HepG2 (cell line): ENCODE measurements at regions not wholly inside any gene's neighbourhood (a gene's known extent, or its start where the extent isn't known, plus 50 kb on each side); places are given as distances from the start of the nearest gene placed in this dataset.

Experiments used
- ATAC-seq: fragments of 200-7000 bp; cut with Tn5 transposase; 3 replicates; pipeline ENCODE4 v1.9.1; 2020; ENCODE audit warnings: mild to moderate bottlenecking, moderate library complexity
- BruUV-seq: library from RNA; stranded (reverse); fragments of 400-500 nt; replicated peaks from 2 replicates; lab custom pipeline; 2021; lab: Mats Ljungman, UMichigan
- CTCF ChIA-PET: fragments of 300-600 bp; formaldehyde crosslinking; extraction: SDS; loops from one replicate; lab custom pipeline; 2021; ENCODE audit warnings: low total read pairs, inconsistent platforms, low intra/inter-chr PET ratio; lab: Yijun Ruan, JAX
- POLR2A ChIA-PET: fragments of 350-600 bp; sonication (Branson Sonifier 250); formaldehyde crosslinking; loops from one replicate; lab custom pipeline; 2020; ENCODE audit warnings: antibody characterized with exemption, inconsistent platforms; lab: Yijun Ruan, JAX
- DNase-seq: peaks from one replicate; pipeline ENCODE4 v3.0.0-alpha.2; 2015; ENCODE audit warnings: low spot score
- FAIRE-seq: peaks from 3 replicates; lab custom pipeline; 2011; peaks lifted over from hg19 to GRCh38; lab: Jason Lieb, UNC
- H2AFZ ChIP-seq: one replicate; pipeline ENCODE4 v1.6.1; 2011; ENCODE audit warnings: low read length, inconsistent platforms
- H3K27ac ChIP-seq: fragments of 300-600 bp; 3 replicates; pipeline ENCODE4 v1.8.0; 2011; ENCODE audit warnings: mixed run types, mild to moderate bottlenecking, mixed read lengths, low read length, inconsistent platforms; ENCODE audit not compliant: insufficient read depth; ENCODE audit errors: extremely low read length
- H3K27me3 ChIP-seq, 2 experiments: fragments of 200-600 bp in 1 of 2; 2 replicates in 1 of 2; 3 replicates in 1 of 2; pipeline versions ENCODE4 v1.6.0 to v1.8.0; 2011; ENCODE audit warnings: low read length in 2 of 2, mild to moderate bottlenecking in 2 of 2, moderate library complexity in 2 of 2, inconsistent platforms in 1 of 2; ENCODE audit not compliant: insufficient read depth in 2 of 2, control insufficient read depth in 1 of 2
- H3K36me3 ChIP-seq, 2 experiments: fragments of 200-600 bp in 1 of 2; replicated peaks in 1 of 2; 2 replicates in 1 of 2; 3 replicates in 1 of 2; pipeline versions ENCODE4 v1.5.1 to v1.8.0; 2011; ENCODE audit warnings: low read length in 2 of 2, inconsistent platforms in 1 of 2; ENCODE audit not compliant: insufficient read depth in 2 of 2, control insufficient read depth in 1 of 2
- H3K4me1 ChIP-seq: 2 replicates; pipeline ENCODE4 v1.5.1; 2012; ENCODE audit warnings: low read length, inconsistent platforms; ENCODE audit not compliant: insufficient read depth
- H3K4me2 ChIP-seq: 2 replicates; pipeline ENCODE4 v1.6.0; 2011; ENCODE audit warnings: low read depth, low read length, inconsistent platforms
- H3K4me3 ChIP-seq, 3 experiments: fragments of 200-600 bp in 1 of 3; sonication (generic), shearing (Covaris generic) in 1 of 3; replicated peaks in 1 of 3; 2 replicates each; pipeline ENCODE4 v1.5.1; 2011 to 2016; ENCODE audit warnings: low read length in 3 of 3, inconsistent platforms in 2 of 3, low read depth in 2 of 3, mild to moderate bottlenecking in 2 of 3, control low read depth in 1 of 3, mixed read lengths in 1 of 3; ENCODE audit not compliant: insufficient read depth in 1 of 3
- H3K79me2 ChIP-seq: one replicate; pipeline ENCODE4 v1.6.1; 2011; ENCODE audit warnings: low read length, inconsistent platforms; ENCODE audit not compliant: insufficient read depth
- H3K9ac ChIP-seq: 2 replicates; pipeline ENCODE4 v1.6.0; 2011; ENCODE audit warnings: mild to moderate bottlenecking, low read depth, low read length, inconsistent platforms; ENCODE audit not compliant: insufficient read depth
- H3K9me3 ChIP-seq: 2 replicates; pipeline ENCODE4 v1.5.1; 2012; ENCODE audit warnings: mild to moderate bottlenecking, low read length
- H4K20me1 ChIP-seq: 2 replicates; pipeline ENCODE4 v1.6.0; 2011; ENCODE audit warnings: inconsistent platforms, mild to moderate bottlenecking, low read length, moderate library complexity; ENCODE audit not compliant: insufficient read depth
- AGO2 ChIP-seq: fragments of 200-400 bp; formaldehyde crosslinking; optimal IDR thresholded peaks from 2 replicates; pipeline ENCODE3; 2017; ENCODE audit warnings: mild to moderate bottlenecking, low read depth, low read length, moderate library complexity
- ATF4 ChIP-seq, 2 experiments: fragments of 450-650 bp in 1 of 2; sonication (generic) in 1 of 2; formaldehyde crosslinking; IDR thresholded peaks; 2 replicates each; pipeline versions ENCODE4 v1.5.0 to v1.8.0; 2020 to 2022; ENCODE audit warnings: mild to moderate bottlenecking in 1 of 2, missing genetic modification reagents in 1 of 2
- BCLAF1 ChIP-seq: fragments of 450-650 bp; IDR thresholded peaks from 2 replicates; pipeline ENCODE4 v1.6.1; 2017; ENCODE audit warnings: mild to moderate bottlenecking
- GATAD2A ChIP-seq: IDR thresholded peaks from 2 replicates; pipeline ENCODE4 v1.6.1; 2016
- HOXA3 ChIP-seq: sonication (generic); formaldehyde crosslinking; IDR thresholded peaks from 2 replicates; pipeline ENCODE4 v1.5.0; 2020; ENCODE audit warnings: missing genetic modification reagents
- MXD3 ChIP-seq: IDR thresholded peaks from 2 replicates; pipeline ENCODE4 v1.6.1; 2016; ENCODE audit warnings: mild to moderate bottlenecking, missing biosample characterization, missing genetic modification reagents
- RAD51 ChIP-seq: fragments of 450-650 bp; IDR thresholded peaks from 2 replicates; pipeline ENCODE4 v1.6.1; 2016; ENCODE audit warnings: borderline replicate concordance
- RFX1 ChIP-seq: fragments of 450-650 bp; IDR thresholded peaks from 2 replicates; pipeline ENCODE4 v1.6.1; 2017
- SRF ChIP-seq: IDR thresholded peaks from 2 replicates; pipeline ENCODE4 v1.6.1; 2011; ENCODE audit warnings: mild to moderate bottlenecking, low read depth, low read length, moderate library complexity
- TFDP2 ChIP-seq: sonication (generic); formaldehyde crosslinking; IDR thresholded peaks from 2 replicates; pipeline ENCODE4 v1.4.0; 2020; ENCODE audit warnings: missing genetic modification reagents
- ZNF124 ChIP-seq: sonication (generic); formaldehyde crosslinking; IDR thresholded peaks from 2 replicates; pipeline ENCODE4 v1.4.0; 2020; ENCODE audit warnings: missing genetic modification reagents
- ZNF224 ChIP-seq: sonication (generic); formaldehyde crosslinking; IDR thresholded peaks from 2 replicates; pipeline ENCODE4 v1.5.0; 2020; ENCODE audit warnings: mild to moderate bottlenecking, missing genetic modification reagents
- ZNF343 ChIP-seq: sonication (generic); formaldehyde crosslinking; IDR thresholded peaks from 2 replicates; pipeline ENCODE4 v1.4.0; 2020; ENCODE audit warnings: mild to moderate bottlenecking, missing genetic modification reagents
- ZNF703 ChIP-seq: sonication (generic); formaldehyde crosslinking; IDR thresholded peaks from 2 replicates; pipeline ENCODE4 v1.5.1; 2020; ENCODE audit warnings: missing genetic modification reagents, mild to moderate bottlenecking, moderate library complexity, borderline replicate concordance
- WGBS: methylation state at CpG from one replicate; pipeline ENCODE4 v1.1.6; 2017; ENCODE audit warnings: low lambda C conversion rate; 5-methylcytosine and 5-hydroxymethylcytosine counted together
- in situ Hi-C: cut with HindIII; loops from 2 replicates; pipeline ENCODE4 v1.10.0; 2017; ENCODE audit warnings: low pct_unique_long_range_greater_than_20kb; ENCODE audit not compliant: extremely low pct_ligation_motif_present
- intact Hi-C: fragments of 100-400 bp; cut with micrococcal nuclease; formaldehyde crosslinking; loops from one replicate; pipeline ENCODE4 v1.10.0; 2022; ENCODE audit not compliant: unreplicated experiment

- DNase-seq (no peak), ATAC-seq (no peak), FAIRE-seq (no peak)
- ChIA-PET POLR2A (no interaction called here), CTCF (no interaction called here)
- Histone ChIP-seq H3K4me3 (no peak overlapping the region), H3K27me3 (peaks cover 0 to 9% of the 10 kb centered on the region in 2 experiments; a peak in 1 of 5 replicates), H3K79me2 (no peaks in the 10 kb centered on the region), H4K20me1 (no peaks in the 10 kb centered on the region), H2AFZ (no peak overlapping the region), H3K27ac (no peak overlapping the region), H3K4me2 (no peak overlapping the region), H3K4me1 (no peaks in the 10 kb centered on the region), H3K9me3 (no peaks in the 10 kb centered on the region), H3K9ac (no peak overlapping the region), H3K36me3 (no peaks in the 10 kb centered on the region)
- BruUV-seq: no TSS peak
- in situ Hi-C loops: no loop called here
- intact Hi-C loops: no loop called here
- WGBS: 16% methylated on average over 13 of the region's 13 CpGs
- TF ChIP-seq AGO2: no peak
- no peak for TF ChIP-seq MXD3
- TF ChIP-seq SRF: no peak
- TF ChIP-seq GATAD2A: no peak
- no peak for TF ChIP-seq RFX1
- TF ChIP-seq ZNF343: no peak
- no peak for TF ChIP-seq HOXA3
- no peak for TF ChIP-seq ZNF224 (CRISPR knock-in tag)
- TF ChIP-seq ZNF703 (CRISPR knock-in tag): no peak
Observed at GRCh38 chr10:3523309-3524050, 261.5 kb downstream of the KLF6 start.

- in situ Hi-C loops (no loop called here), intact Hi-C loops (no loop called here)
- Histone ChIP-seq H3K9me3 (no peaks in the 10 kb centered on the region; the same call in 1 of the 2 replicates), H3K27ac (no peak overlapping the region), H3K4me1 (peaks cover 17% of the 10 kb centered on the region), H3K4me3 (no peak overlapping the region), H3K4me2 (no peak overlapping the region), H3K9ac (no peak overlapping the region), H3K27me3 (peaks cover 0 to 18% of the 10 kb centered on the region in 2 experiments; a peak in 2 of 5 replicates), H4K20me1 (no peaks in the 10 kb centered on the region), H2AFZ (no peak overlapping the region), H3K79me2 (no peaks in the 10 kb centered on the region), H3K36me3 (no peaks in the 10 kb centered on the region)
- WGBS: 74% methylated on average over 15 of the region's 15 CpGs
- ChIA-PET CTCF (no interaction called here), POLR2A (no interaction called here)
- ATAC-seq (no peak), DNase-seq (no peak), FAIRE-seq (no peak)
- TF ChIP-seq BCLAF1: no peak
- TF ChIP-seq RAD51: no peak
- TF ChIP-seq ATF4 (CRISPR knock-in tag; IDR thresholded peaks at IDR 0.05): no peak
- no peak for TF ChIP-seq ZNF124 (CRISPR knock-in tag)
- no peak for TF ChIP-seq TFDP2
- BruUV-seq: no TSS peak
Observed at GRCh38 chr10:3516923-3517255, 268.1 kb downstream of the KLF6 start.
